ENCODE measurements at regions not wholly inside any gene's neighbourhood (a gene's known extent, or its start where the extent isn't known, plus 50 kb on each side); places are given as distances from the start of the nearest gene placed in this dataset.
"Not testable (repeated sequence)": the region's sequence is repeated elsewhere in the genome, so short reads cannot be mapped to it uniquely, and the experiment has no call there.

GRCh38 chr13:21306300-21307073 is 130.0 kb downstream of the MRPL57 start:
- FAIRE-seq; ATAC-seq; in situ Hi-C loops (cut with HindIII; ENCODE audit: extremely low pct_ligation_motif_present, low pct_unique_long_range_greater_than_20kb): not testable (repeated sequence)

GRCh38 chr13:21307158-21307557 is 130.7 kb downstream of the MRPL57 start:
- not testable (repeated sequence) for H3K4me2 ChIP-seq (ENCODE audit: low read depth, low read length); FAIRE-seq

More at GRCh38 chr13:21306300-21307073, 130.0 kb downstream of the MRPL57 start:
- H3K4me2 ChIP-seq (ENCODE audit: low read depth, low read length); H3K79me2 ChIP-seq (ENCODE audit: insufficient read depth, low read length); POLR2A ChIA-PET; H3K36me3 ChIP-seq (replicated peaks in 1 of 2; ENCODE audit: control insufficient read depth in 1 of 2, insufficient read depth in 2 of 2, low read length in 2 of 2); H2AFZ ChIP-seq (ENCODE audit: low read length); CTCF ChIA-PET (ENCODE audit: low intra/inter-chr PET ratio, low total read pairs); H4K20me1 ChIP-seq (ENCODE audit: insufficient read depth, low read length); intact Hi-C loops (cut with micrococcal nuclease; ENCODE audit: unreplicated experiment); H3K9ac ChIP-seq (ENCODE audit: insufficient read depth, low read depth, low read length); H3K4me1 ChIP-seq (ENCODE audit: insufficient read depth, low read length); H3K4me3 ChIP-seq (replicated peaks in 1 of 3; ENCODE audit: insufficient read depth in 1 of 3, low read depth in 2 of 3, low read length in 3 of 3); BruUV-seq (replicated peaks); DNase-seq (ENCODE audit: low spot score); H3K27ac ChIP-seq (ENCODE audit: extremely low read length, insufficient read depth, low read length); H3K9me3 ChIP-seq (ENCODE audit: low read length); H3K27me3 ChIP-seq (ENCODE audit: control insufficient read depth in 1 of 2, insufficient read depth in 2 of 2, low read length in 2 of 2): not testable (repeated sequence)
- WGBS (ENCODE audit: low lambda C conversion rate): 90% methylated on average over 9 of the region's 12 CpGs

DNA sequence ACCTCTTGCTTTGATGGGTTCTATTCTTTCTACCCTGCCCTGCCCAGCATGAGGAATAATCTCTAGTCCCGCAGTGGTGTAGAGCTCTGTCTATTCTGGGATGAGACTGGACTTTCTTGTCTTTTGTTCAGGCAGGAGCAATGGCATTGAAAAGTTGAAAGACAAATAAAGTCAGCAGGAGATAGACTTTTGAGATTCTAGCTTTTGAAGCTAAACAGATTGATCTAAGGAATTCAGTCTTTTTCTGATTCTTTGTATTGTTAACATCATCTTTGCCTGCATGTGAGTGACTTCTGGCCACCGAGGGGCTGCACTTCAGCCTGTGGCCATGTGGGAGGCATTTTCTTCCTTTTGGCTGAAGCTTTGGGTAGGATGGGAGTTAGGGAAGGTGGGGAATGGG is 132.4 kb downstream of the MRPL57 start:
- no TSS peak for BruUV-seq (replicated peaks)
- in situ Hi-C loops (cut with HindIII; ENCODE audit: extremely low pct_ligation_motif_present, low pct_unique_long_range_greater_than_20kb) (no loop called here), intact Hi-C loops (cut with micrococcal nuclease; ENCODE audit: unreplicated experiment) (no loop called here)
- Histone ChIP-seq H3K27me3 (ENCODE audit: control insufficient read depth in 1 of 2, insufficient read depth in 2 of 2, low read length in 2 of 2) (no peaks in the 10 kb centered on the region), H3K9me3 (ENCODE audit: low read length) (no peaks in the 10 kb centered on the region), H3K4me2 (ENCODE audit: low read depth, low read length) (no peak overlapping the region), H3K36me3 (replicated peaks in 1 of 2; ENCODE audit: control insufficient read depth in 1 of 2, insufficient read depth in 2 of 2, low read length in 2 of 2) (no peaks in the 10 kb centered on the region), H3K79me2 (ENCODE audit: insufficient read depth, low read length) (no peaks in the 10 kb centered on the region), H3K4me1 (ENCODE audit: insufficient read depth, low read length) (peaks cover 8% of the 10 kb centered on the region), H3K9ac (ENCODE audit: insufficient read depth, low read depth, low read length) (no peak overlapping the region), H3K27ac (ENCODE audit: extremely low read length, insufficient read depth, low read length) (no peak overlapping the region), H2AFZ (ENCODE audit: low read length) (no peak overlapping the region), H3K4me3 (replicated peaks in 1 of 3; ENCODE audit: insufficient read depth in 1 of 3, low read depth in 2 of 3, low read length in 3 of 3) (no peak overlapping the region), H4K20me1 (ENCODE audit: insufficient read depth, low read length) (no peaks in the 10 kb centered on the region)
- ChIA-PET POLR2A (no interaction called here), CTCF (ENCODE audit: low intra/inter-chr PET ratio, low total read pairs) (no interaction called here)
- FAIRE-seq (no peak), ATAC-seq (no peak), DNase-seq (ENCODE audit: low spot score) (no peak)
- 96% methylated on average over 2 of the region's 2 CpGs for WGBS (ENCODE audit: low lambda C conversion rate)
- TF ChIP-seq GATAD1 (CRISPR knock-in tag; IDR thresholded peaks at IDR 0.05): no peak
- no peak for TF ChIP-seq TAF1 (CRISPR knock-in tag; IDR thresholded peaks at IDR 0.05)
- TF ChIP-seq KLF12 (CRISPR knock-in tag; IDR thresholded peaks at IDR 0.05; ENCODE audit: borderline replicate concordance): no peak
- no peak for TF ChIP-seq HNRNPL (IDR thresholded peaks at IDR 0.05; ENCODE audit: low read depth, low read length)
- TF ChIP-seq HHEX (CRISPR knock-in tag; IDR thresholded peaks at IDR 0.05): no peak
- no peak for TF ChIP-seq ZNF292 (CRISPR knock-in tag; IDR thresholded peaks at IDR 0.05; ENCODE audit: borderline replicate concordance, low read depth)
- no peak for TF ChIP-seq NAIF1 (CRISPR knock-in tag; IDR thresholded peaks at IDR 0.05; ENCODE audit: borderline replicate concordance)
- no peak for TF ChIP-seq CHCHD3 (CRISPR knock-in tag; IDR thresholded peaks at IDR 0.05)
- no peak for TF ChIP-seq ZNF652 (CRISPR knock-in tag; IDR thresholded peaks at IDR 0.05; ENCODE audit: borderline replicate concordance, low read depth)
- TF ChIP-seq GLI4 (CRISPR knock-in tag; IDR thresholded peaks at IDR 0.05; ENCODE audit: borderline replicate concordance): no peak
- TF ChIP-seq XBP1 (CRISPR knock-in tag; IDR thresholded peaks at IDR 0.05): no peak
- TF ChIP-seq ZNF484 (CRISPR knock-in tag; IDR thresholded peaks at IDR 0.05; ENCODE audit: borderline replicate concordance, low read depth): no peak
- TF ChIP-seq ZNF251 (CRISPR knock-in tag; IDR thresholded peaks at IDR 0.05): no peak
- TF ChIP-seq CEBPG (CRISPR knock-in tag; IDR thresholded peaks at IDR 0.05): no peak

More at GRCh38 chr13:21307158-21307557, 130.7 kb downstream of the MRPL57 start:
- H3K9me3 ChIP-seq (ENCODE audit: low read length); H4K20me1 ChIP-seq (ENCODE audit: insufficient read depth, low read length); in situ Hi-C loops (cut with HindIII; ENCODE audit: extremely low pct_ligation_motif_present, low pct_unique_long_range_greater_than_20kb); H3K27me3 ChIP-seq (ENCODE audit: control insufficient read depth in 1 of 2, insufficient read depth in 2 of 2, low read length in 2 of 2); H3K27ac ChIP-seq (ENCODE audit: extremely low read length, insufficient read depth, low read length); H3K79me2 ChIP-seq (ENCODE audit: insufficient read depth, low read length); POLR2A ChIA-PET; H3K36me3 ChIP-seq (replicated peaks in 1 of 2; ENCODE audit: control insufficient read depth in 1 of 2, insufficient read depth in 2 of 2, low read length in 2 of 2); H3K9ac ChIP-seq (ENCODE audit: insufficient read depth, low read depth, low read length); H3K4me3 ChIP-seq (replicated peaks in 1 of 3; ENCODE audit: insufficient read depth in 1 of 3, low read depth in 2 of 3, low read length in 3 of 3); CTCF ChIA-PET (ENCODE audit: low intra/inter-chr PET ratio, low total read pairs); DNase-seq (ENCODE audit: low spot score); intact Hi-C loops (cut with micrococcal nuclease; ENCODE audit: unreplicated experiment); BruUV-seq (replicated peaks); ATAC-seq; H2AFZ ChIP-seq (ENCODE audit: low read length); H3K4me1 ChIP-seq (ENCODE audit: insufficient read depth, low read length): not testable (repeated sequence)
- 92% methylated on average over 7 of the region's 12 CpGs for WGBS (ENCODE audit: low lambda C conversion rate)
